ENCODE measurements at regions not wholly inside any gene's neighbourhood (a gene's known extent, or its start where the extent isn't known, plus 50 kb on each side); places are given as distances from the start of the nearest gene placed in this dataset.

DNA sequence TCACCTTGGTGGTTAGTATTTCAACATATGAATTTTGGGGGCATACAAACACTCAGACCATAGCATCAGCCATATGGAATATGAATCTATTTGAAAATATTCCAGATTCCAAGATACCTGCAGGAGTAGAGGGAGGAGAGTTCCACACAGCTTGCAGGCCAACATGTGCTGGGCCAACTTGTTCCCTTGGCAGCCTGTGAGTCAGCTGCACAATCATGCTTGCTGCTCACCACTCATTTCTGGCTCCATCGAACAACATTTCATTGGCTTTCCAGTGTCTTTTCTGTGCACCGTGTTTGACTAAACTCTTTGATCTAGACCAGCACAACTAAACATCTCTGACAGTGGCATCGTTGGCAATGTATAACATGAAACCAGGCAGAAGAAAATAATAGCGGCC lies 282.5 kb upstream of the RASGEF1B start:
- TF ChIP-seq ZFX (IDR thresholded peaks at IDR 0.05; ENCODE audit: borderline replicate concordance): no peak
- TF ChIP-seq, protein P1, sequence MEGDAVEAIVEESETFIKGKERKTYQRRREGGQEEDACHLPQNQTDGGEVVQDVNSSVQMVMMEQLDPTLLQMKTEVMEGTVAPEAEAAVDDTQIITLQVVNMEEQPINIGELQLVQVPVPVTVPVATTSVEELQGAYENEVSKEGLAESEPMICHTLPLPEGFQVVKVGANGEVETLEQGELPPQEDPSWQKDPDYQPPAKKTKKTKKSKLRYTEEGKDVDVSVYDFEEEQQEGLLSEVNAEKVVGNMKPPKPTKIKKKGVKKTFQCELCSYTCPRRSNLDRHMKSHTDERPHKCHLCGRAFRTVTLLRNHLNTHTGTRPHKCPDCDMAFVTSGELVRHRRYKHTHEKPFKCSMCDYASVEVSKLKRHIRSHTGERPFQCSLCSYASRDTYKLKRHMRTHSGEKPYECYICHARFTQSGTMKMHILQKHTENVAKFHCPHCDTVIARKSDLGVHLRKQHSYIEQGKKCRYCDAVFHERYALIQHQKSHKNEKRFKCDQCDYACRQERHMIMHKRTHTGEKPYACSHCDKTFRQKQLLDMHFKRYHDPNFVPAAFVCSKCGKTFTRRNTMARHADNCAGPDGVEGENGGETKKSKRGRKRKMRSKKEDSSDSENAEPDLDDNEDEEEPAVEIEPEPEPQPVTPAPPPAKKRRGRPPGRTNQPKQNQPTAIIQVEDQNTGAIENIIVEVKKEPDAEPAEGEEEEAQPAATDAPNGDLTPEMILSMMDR (IDR thresholded peaks at IDR 0.05): no peak
- H3K27ac ChIP-seq: no peak overlapping the region

DNA sequence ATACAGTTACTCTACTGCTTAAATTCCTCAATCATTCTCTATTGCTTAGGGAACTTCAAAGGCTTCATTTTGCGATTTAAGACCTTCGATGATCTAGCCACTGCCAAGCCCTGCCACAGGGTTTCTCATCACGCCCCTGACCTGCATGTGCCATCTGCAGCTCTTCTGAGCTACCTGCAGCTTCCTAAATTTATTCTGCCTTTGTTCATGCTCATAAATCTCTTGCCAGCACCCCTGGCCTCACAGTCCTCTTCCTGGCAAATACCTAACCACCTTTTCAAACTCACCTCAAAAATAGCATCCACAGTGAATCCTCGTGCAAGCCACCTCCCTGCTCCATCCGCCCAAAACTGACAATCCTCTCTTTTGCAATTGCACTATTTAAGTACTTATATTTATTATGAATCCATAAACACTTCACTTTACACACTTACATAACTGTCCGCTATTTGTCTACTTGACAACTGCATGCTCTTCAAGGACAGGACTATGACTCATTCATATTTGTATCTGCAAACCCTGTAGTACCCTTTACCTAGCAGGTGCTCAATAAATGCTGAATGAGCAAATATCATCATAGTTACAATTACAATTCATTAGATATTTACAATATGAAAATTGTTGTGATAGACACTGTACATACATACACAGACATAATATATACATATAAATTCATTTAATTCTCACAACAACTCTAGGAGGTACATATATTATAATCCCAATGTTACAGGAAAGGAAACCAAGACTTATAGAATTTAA lies 280.0 kb upstream of the RASGEF1B start:
- no peak for TF ChIP-seq ZFX (IDR thresholded peaks at IDR 0.05; ENCODE audit: borderline replicate concordance)
- H3K27ac ChIP-seq: no peak overlapping the region

DNA sequence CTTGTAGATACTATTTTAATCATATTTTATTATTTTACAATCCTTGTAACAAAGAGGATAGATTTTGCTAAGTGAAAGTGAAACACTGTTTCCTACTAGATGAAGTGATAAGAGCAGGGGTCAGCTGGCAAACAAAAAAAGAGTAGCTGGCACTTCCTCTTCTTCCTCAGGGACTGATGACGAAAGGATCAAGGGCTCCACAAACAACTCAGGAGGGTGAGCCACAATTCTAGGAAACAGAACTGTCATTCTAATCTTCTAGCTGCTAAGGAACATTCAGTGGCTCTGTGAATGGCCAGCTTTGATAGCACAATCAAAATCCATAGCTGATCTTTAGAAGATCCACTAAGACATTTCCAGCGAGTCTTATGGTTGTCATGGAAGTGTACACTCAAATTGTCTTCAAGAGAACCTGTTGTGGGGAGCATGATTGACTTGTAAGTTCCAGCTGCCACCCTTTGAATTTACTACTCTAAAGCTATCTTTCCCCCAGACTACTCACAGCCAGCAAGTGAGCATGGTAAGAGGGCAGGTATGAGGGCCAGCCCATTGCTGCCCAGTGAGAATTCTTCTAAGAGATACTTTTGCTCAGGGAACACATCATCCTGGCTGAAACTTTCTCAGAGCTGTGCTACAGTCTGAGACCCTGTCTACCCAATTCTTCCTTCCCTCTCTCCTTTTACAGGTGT lies 275.7 kb upstream of the RASGEF1B start:
- TF ChIP-seq, protein P1 (IDR thresholded peaks at IDR 0.05): no peak
- TF ChIP-seq ZFX (IDR thresholded peaks at IDR 0.05; ENCODE audit: borderline replicate concordance): no peak

DNA sequence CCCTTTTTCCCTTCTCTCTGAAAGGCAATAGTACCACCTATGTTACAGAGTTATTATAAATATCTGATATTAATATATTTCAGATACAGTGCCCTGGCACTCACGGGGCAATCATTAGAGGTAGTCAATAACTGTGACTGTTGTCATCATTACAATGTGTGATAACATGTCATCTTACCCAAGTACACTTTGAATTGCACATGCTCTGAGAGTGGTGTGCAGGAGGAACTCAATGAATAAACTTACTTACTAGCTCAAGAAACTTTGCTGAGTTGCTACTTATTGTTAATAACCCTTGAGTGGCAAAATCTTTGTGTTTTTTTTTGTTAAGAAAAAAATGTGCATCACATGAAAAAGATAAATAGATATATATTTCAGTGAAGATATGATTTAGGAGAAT lies 275.1 kb upstream of the RASGEF1B start:
- TF ChIP-seq ZFX (IDR thresholded peaks at IDR 0.05; ENCODE audit: borderline replicate concordance): no peak
- TF ChIP-seq, protein P1 (IDR thresholded peaks at IDR 0.05): no peak
- H3K27ac ChIP-seq: no peak overlapping the region

More for the DNA sequence above, 275.7 kb upstream of the RASGEF1B start:
- no peak overlapping the region for H3K27ac ChIP-seq

DNA sequence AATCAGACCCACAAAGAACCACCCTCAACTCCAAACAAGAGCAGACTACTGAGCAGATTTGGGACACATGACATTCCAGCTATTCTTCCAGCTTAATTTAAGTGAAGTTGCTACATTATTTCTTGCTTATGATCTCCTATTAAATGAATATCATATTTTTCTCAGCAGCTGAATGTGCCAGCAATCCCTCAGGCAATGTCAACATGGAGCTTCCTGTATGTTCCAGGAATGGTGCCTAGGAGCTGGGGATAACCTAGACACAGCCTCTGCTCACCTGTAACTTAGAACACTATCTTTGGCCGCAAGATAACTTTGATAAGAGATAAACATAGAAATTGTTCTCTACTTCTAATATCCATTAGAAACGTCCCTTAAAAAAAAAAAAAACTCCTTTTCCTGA lies 274.4 kb upstream of the RASGEF1B start:
- no peak for TF ChIP-seq ZFX (IDR thresholded peaks at IDR 0.05; ENCODE audit: borderline replicate concordance)
- TF ChIP-seq, protein P1 (IDR thresholded peaks at IDR 0.05): no peak
- H3K27ac ChIP-seq: no peak overlapping the region

DNA sequence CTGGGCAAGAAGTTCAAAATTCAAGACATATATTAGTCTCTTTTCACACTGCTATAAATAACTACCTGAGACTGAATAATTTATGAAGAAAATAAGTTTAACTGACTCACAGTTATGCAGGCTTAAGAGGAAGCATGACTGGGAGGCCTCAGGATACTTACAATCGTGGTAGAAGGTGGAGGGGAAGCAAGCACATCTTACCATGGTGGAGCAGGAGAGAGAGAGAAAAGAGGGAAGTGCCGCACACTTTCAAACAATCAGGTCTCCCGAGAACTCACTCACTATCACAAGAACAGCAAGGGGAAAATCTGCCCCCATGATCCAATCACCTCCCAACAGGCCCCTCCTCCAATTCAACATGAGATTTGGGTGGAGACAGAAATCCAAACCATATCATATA lies 273.3 kb upstream of the RASGEF1B start:
- no peak overlapping the region for H3K27ac ChIP-seq
- TF ChIP-seq ZFX (IDR thresholded peaks at IDR 0.05; ENCODE audit: borderline replicate concordance): no peak
- TF ChIP-seq, protein P1 (IDR thresholded peaks at IDR 0.05): no peak

DNA sequence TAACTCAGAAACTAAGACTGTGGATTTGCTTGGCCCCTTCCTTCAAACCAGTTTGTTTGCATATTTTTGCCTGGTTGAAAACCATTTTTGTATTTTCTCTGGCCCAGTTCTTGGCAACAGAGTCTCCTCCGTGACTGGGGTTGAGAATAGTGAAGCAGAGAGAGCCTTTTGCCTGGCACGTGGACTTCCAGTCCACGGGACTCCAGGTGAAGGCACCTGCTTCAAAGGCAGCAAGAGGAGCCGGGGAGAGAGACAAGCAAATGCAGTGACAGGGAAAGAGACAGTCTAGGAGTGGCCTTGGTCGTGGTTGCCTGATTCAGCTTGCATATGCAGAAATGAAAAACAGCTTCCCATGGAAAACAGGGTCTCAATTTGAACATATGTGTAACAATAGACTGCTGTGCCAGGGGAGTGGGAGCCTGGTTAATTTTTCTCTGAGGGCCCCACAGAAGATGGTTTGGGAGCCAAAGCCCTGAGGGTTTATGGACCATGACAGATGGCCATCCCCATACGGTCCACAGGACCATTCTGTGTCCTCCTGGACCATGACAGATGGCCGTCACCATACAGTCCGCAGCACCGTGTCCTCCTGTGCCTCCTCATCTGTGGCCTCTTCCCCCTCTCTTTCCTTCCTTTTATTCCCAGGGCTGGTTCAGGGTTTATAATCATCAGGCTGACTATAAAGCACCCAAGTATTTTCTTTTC lies 272.2 kb upstream of the RASGEF1B start:
- no peak for TF ChIP-seq ZFX (IDR thresholded peaks at IDR 0.05; ENCODE audit: borderline replicate concordance)
- no peak overlapping the region for H3K27ac ChIP-seq

DNA sequence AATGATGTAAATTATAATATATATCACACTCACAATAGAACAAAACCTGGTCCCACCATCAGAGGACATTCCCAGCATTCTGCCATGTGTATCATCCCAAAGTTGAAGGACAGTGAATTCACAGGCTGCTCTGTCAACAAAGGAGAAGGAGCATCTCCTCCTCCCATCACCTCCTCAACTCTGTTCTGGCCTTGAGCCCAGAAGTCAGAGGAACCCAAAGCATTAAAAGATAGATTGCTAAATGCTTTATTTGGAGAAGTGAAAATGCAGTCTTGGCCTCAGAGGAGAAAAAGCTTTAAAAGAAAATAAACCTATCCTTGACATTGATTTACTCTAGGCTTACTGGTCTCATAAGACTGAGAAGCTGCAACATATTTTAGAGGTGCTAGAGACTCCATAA lies 268.8 kb upstream of the RASGEF1B start:
- TF ChIP-seq, protein P1 (IDR thresholded peaks at IDR 0.05): no peak
- no peak for TF ChIP-seq ZFX (IDR thresholded peaks at IDR 0.05; ENCODE audit: borderline replicate concordance)
- no peak overlapping the region for H3K27ac ChIP-seq

Data from 22Rv1 (cell line).